Small intestine (tissue), 7 donors: ENCODE measurements at regions not wholly inside any gene's neighbourhood (a gene's known extent, or its start where the extent isn't known, plus 50 kb on each side); places are given as distances from the start of the nearest gene placed in this dataset.

Source experiments
- DNase-seq, 2 donors: peaks; one replicate each; pipeline versions ENCODE4 v3.0.0 to v3.0.0-alpha.2; 2013
- FAIRE-seq: peaks from 2 replicates; lab custom pipeline; 2012; peaks lifted over from hg19 to GRCh38; lab: Jason Lieb, UNC
- H3K27ac ChIP-seq, 3 donors: one replicate each; pipeline ENCODE4 v1.5.1; 2013; ENCODE audit warnings: low read length in 2 of 3, mild to moderate bottlenecking in 2 of 3, control low read depth in 1 of 3, inconsistent platforms in 1 of 3, low read depth in 1 of 3, moderate library complexity in 1 of 3
- H3K27me3 ChIP-seq, 3 donors: one replicate each; pipeline ENCODE4 v1.6.1; 2013; ENCODE audit warnings: low read length in 3 of 3, inconsistent platforms in 1 of 3; ENCODE audit not compliant: control insufficient read depth in 3 of 3, insufficient read depth in 3 of 3
- H3K36me3 ChIP-seq, 3 donors: one replicate each; pipeline ENCODE4 v1.6.1; 2013; ENCODE audit warnings: low read length in 3 of 3, inconsistent platforms in 1 of 3, low read depth in 1 of 3, mild to moderate bottlenecking in 1 of 3, moderate library complexity in 1 of 3; ENCODE audit not compliant: control insufficient read depth in 3 of 3, insufficient read depth in 2 of 3
- H3K4me1 ChIP-seq, 3 donors: one replicate each; pipeline ENCODE4 v1.6.1; 2013; ENCODE audit warnings: low read length in 2 of 3, inconsistent platforms in 1 of 3, low read depth in 1 of 3, mild to moderate bottlenecking in 1 of 3, moderate library complexity in 1 of 3; ENCODE audit not compliant: control insufficient read depth in 3 of 3, insufficient read depth in 2 of 3
- H3K4me3 ChIP-seq, 3 donors: one replicate each; pipeline ENCODE4 v1.5.1; 2013; ENCODE audit warnings: low read length in 3 of 3, control low read depth in 1 of 3, inconsistent platforms in 1 of 3, low read depth in 1 of 3, mild to moderate bottlenecking in 1 of 3, moderate library complexity in 1 of 3
- H3K9me3 ChIP-seq, 2 donors: one replicate each; pipeline ENCODE4 v1.6.1; 2013; ENCODE audit warnings: low read depth in 1 of 2, low read length in 1 of 2; ENCODE audit not compliant: control insufficient read depth in 2 of 2, insufficient read depth in 1 of 2
- WGBS, 3 donors: extraction: QIAGEN DNeasy Blood & Tissue Kit; methylation state at CpG; one replicate each; pipeline ENCODE4 v1.1.7; 2013; 5-methylcytosine and 5-hydroxymethylcytosine counted together
- donor health status: healthy with polysubstance abuse.
- donor health status: control.
- donor health status: control.
- donor health status: Bipolar disorder and iron deficiency.
- donor health status: healthy.

- DNase-seq, result no peak
- Histone ChIP-seq H3K36me3 (no peaks in the 10 kb centered on the region), H3K4me3 (no peak overlapping the region), H3K27me3 (no peaks in the 10 kb centered on the region), H3K4me1 (no peaks in the 10 kb centered on the region), H3K9me3 (no peaks in the 10 kb centered on the region), H3K27ac (no peak overlapping the region)
- WGBS, 3 donors, result 89 to 91% (median 91%) methylated on average over 21 of the region's 21 CpGs
- no peak for FAIRE-seq
These were observed 101.1 kb upstream of the RET start for GRCh38 chr10:42975558-42976340.

GRCh38 chr10:42976351-42977031 is 100.4 kb upstream of the RET start:
- H3K27me3 ChIP-seq, result no peaks in the 10 kb centered on the region
- no peak for DNase-seq
- H3K36me3 ChIP-seq, result no peaks in the 10 kb centered on the region
- H3K4me3 ChIP-seq, result no peak overlapping the region
- FAIRE-seq, result no peak
- H3K4me1 ChIP-seq, result no peaks in the 10 kb centered on the region
- H3K27ac ChIP-seq, result no peak overlapping the region
- 84 to 86% (median 84%) methylated on average over 7 of the region's 7 CpGs for WGBS, 3 donors
- no peaks in the 10 kb centered on the region for H3K9me3 ChIP-seq

- DNase-seq (no peak), FAIRE-seq (no peak)
- H3K27ac ChIP-seq, result no peak overlapping the region
- no peaks in the 10 kb centered on the region for H3K36me3 ChIP-seq
- no peaks in the 10 kb centered on the region for H3K9me3 ChIP-seq
- H3K4me1 ChIP-seq, result peaks cover 0 to 4% (median 0%) of the 10 kb centered on the region in 3 donors
- no peak overlapping the region for H3K4me3 ChIP-seq
- WGBS, 3 donors, result 85 to 89% (median 88%) methylated on average over 5 of the region's 5 CpGs
- H3K27me3 ChIP-seq, result no peaks in the 10 kb centered on the region
These were observed 99.8 kb upstream of the RET start for GRCh38 chr10:42977032-42977416.

- H3K4me1 ChIP-seq, result peaks cover 0 to 9% (median 0%) of the 10 kb centered on the region in 3 donors
- H3K9me3 ChIP-seq, result no peaks in the 10 kb centered on the region
- H3K27ac ChIP-seq, result no peak overlapping the region
- 46 to 51% (median 50%) methylated on average over 2 of the region's 2 CpGs for WGBS, 3 donors
- no peak for DNase-seq
- no peak overlapping the region for H3K4me3 ChIP-seq
- no peaks in the 10 kb centered on the region for H3K36me3 ChIP-seq
- H3K27me3 ChIP-seq, result no peaks in the 10 kb centered on the region
- no peak for FAIRE-seq
These were observed 97.7 kb upstream of the RET start for GRCh38 chr10:42979181-42979580.

- Histone ChIP-seq H3K27me3 (no peaks in the 10 kb centered on the region), H3K9me3 (no peaks in the 10 kb centered on the region), H3K27ac (no peak overlapping the region), H3K36me3 (no peaks in the 10 kb centered on the region), H3K4me3 (no peak overlapping the region), H3K4me1 (peaks cover 0 to 9% (median 0%) of the 10 kb centered on the region in 3 donors)
- DNase-seq, result no peak
- no peak for FAIRE-seq
- WGBS, 3 donors, result 69 to 79% (median 75%) methylated on average over 12 of the region's 12 CpGs
These were observed 97.0 kb upstream of the RET start for GRCh38 chr10:42979721-42980467.

GRCh38 chr10:42980553-42981357 is 96.1 kb upstream of the RET start:
- DNase-seq, result no peak
- no peak overlapping the region for H3K27ac ChIP-seq
- 78 to 89% (median 88%) methylated on average over 15 of the region's 15 CpGs for WGBS, 3 donors
- H3K36me3 ChIP-seq, result no peaks in the 10 kb centered on the region
- H3K27me3 ChIP-seq, result no peaks in the 10 kb centered on the region
- no peaks in the 10 kb centered on the region for H3K9me3 ChIP-seq
- H3K4me3 ChIP-seq, result no peak overlapping the region
- H3K4me1 ChIP-seq, result peaks cover 0 to 9% (median 0%) of the 10 kb centered on the region in 3 donors
- FAIRE-seq, result no peak

GRCh38 chr10:42981358-42982236 is 95.3 kb upstream of the RET start:
- peaks cover 0 to 9% (median 0%) of the 10 kb centered on the region in 3 donors for H3K4me1 ChIP-seq
- FAIRE-seq (no peak), DNase-seq (peak; percentile 38 to 56)
- no peaks in the 10 kb centered on the region for H3K27me3 ChIP-seq
- no peaks in the 10 kb centered on the region for H3K36me3 ChIP-seq
- H3K9me3 ChIP-seq, result no peaks in the 10 kb centered on the region
- H3K4me3 ChIP-seq, result no peak overlapping the region
- no peak overlapping the region for H3K27ac ChIP-seq
- WGBS, 3 donors, result 32 to 69% (median 49%) methylated on average over 26 of the region's 26 CpGs
